Fibroblast of gingiva (primary cell): ENCODE measurements at regions not wholly inside any gene's neighbourhood (a gene's known extent, or its start where the extent isn't known, plus 50 kb on each side); places are given as distances from the start of the nearest gene placed in this dataset.
"Not testable (repeated sequence)": the region's sequence is repeated elsewhere in the genome, so short reads cannot be mapped to it uniquely, and the experiment has no call there.

Experiments
- DNase-seq: peaks from one replicate; pipeline ENCODE4 v3.0.0-alpha.2; 2011; ENCODE audit warnings: low read depth

- DNase-seq, result no peak
Observed at GRCh38 chr12:90593596-90594295, 361.2 kb downstream of the CCER1 start.

- no peak for DNase-seq
Observed at GRCh38 chr12:90589956-90590355, 365.0 kb downstream of the CCER1 start.

DNA sequence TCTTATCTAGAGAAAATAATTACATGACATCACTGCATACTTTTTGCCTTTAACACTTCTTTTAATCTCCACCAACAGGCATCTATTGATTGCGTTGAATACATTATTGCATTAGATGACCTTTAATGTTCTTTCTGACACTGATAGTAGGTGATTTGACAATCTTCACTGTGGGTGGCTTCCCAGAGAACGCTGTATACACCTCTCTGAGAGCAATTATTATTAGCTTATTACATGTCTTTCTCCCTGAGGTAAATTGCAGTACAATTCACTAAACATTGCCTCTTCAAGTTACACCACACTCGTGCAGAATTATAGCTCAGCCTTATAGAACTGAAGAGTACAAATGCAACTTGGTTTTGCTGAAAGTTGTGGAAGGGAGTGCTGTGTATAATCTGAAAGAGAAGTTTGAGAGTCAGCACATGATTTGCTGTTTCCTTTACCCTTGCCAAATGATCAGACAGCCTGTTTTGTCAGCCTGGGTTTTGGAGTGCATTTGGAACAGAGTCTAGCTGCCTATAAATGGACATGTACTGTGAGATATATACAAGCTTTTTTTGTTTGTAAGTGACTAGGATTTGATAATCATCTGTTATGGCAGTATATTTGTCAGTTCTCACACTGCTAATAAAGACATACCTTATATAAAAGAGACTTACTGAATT, 369.2 kb downstream of the CCER1 start:
- DNase-seq, result no peak

- no peak for DNase-seq
Observed at GRCh38 chr12:90576707-90577106, 378.3 kb downstream of the CCER1 start.

DNA sequence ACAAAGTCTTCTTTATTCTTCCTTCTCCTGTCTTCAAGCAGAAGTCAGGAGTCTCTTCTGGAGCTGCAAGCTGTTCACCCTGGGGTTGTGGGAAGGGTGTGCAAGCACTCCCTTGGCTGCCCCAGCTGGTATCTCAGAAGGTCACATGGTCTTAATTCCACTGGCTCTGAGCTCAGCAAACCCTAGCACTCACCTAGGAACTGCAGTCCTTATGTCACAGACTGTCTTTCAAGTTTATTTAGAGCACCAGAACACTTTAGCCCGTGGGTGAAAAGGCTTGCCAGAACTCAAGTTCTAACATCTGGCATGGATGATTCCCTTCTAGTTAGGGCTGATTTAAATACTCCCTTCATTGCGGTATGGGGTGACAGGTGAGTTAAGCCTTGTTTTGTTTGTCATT, 379.0 kb downstream of the CCER1 start:
- no peak for DNase-seq

GRCh38 chr12:90574676-90575075, 380.3 kb downstream of the CCER1 start:
- DNase-seq, result no peak

- DNase-seq, result no peak
Observed at GRCh38 chr12:90572778-90573177, 382.2 kb downstream of the CCER1 start.

DNA sequence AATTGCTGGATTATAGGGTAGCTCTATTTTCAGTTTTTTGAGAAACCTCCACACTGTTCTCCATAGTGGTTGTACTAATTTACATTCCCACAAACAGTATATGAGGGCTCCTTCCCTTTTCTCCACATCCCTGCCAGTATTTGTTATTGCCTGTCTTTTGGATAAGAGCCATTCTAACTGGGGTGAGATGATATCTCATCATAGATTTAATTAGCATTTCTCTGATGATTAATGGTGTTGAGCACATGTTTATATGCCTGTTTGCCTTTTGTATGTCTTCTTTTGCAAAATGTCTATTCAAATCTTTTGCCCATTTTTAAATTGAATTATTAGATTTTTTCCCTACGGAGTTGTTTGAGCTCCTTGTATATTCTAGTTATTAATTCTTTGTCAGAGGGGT, 385.3 kb downstream of the CCER1 start:
- no peak for DNase-seq

GRCh38 chr12:90562671-90563070, 392.3 kb downstream of the CCER1 start:
- DNase-seq, result no peak

GRCh38 chr12:90548595-90548994, 406.4 kb downstream of the CCER1 start:
- no peak for DNase-seq

GRCh38 chr12:90546511-90546910, 408.5 kb downstream of the CCER1 start:
- DNase-seq, result no peak

DNA sequence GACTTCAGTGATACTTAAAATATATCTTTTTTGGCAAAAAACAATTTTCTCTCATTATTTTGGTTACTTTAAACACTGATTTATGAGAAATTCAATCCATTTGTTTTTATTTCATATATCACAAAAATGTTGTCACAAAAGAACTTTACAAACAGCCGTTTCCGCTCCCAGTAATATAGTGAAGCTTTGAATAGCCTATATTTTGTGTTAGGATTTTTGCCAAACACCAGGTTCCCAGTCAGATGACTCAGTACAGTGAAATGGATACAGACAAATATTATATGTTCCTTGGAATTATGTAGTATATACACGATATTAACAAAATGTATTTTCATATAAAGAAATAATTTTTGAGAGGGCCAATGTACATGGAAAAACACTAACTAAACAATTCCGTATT, 411.1 kb downstream of the CCER1 start:
- no peak for DNase-seq

DNA sequence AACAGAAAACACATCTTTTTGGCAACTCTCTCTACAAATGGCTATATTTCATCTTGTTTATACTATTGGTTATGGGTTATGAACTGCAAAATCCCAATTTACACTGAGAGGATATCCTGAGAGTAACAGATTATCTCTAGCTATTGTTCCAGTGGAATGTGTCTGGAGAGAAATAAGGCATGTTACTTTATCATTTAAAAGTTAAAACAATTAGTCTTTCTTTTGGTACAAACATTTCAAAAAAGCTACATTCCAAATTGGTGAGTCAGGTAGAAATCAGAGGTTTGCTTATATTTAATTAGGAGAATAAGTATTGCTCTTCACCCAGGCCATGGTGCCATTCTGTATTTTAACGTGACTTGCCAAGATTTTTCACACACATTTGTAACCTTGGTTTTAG, 411.6 kb downstream of the CCER1 start:
- peak; percentile 3 for DNase-seq

GRCh38 chr12:90542852-90543251, 412.1 kb downstream of the CCER1 start:
- not testable (repeated sequence) for DNase-seq

GRCh38 chr12:90533828-90534227, 421.1 kb downstream of the CCER1 start:
- DNase-seq, result not testable (repeated sequence)

GRCh38 chr12:90520002-90520734, 434.8 kb downstream of the CCER1 start:
- DNase-seq, result no peak

DNA sequence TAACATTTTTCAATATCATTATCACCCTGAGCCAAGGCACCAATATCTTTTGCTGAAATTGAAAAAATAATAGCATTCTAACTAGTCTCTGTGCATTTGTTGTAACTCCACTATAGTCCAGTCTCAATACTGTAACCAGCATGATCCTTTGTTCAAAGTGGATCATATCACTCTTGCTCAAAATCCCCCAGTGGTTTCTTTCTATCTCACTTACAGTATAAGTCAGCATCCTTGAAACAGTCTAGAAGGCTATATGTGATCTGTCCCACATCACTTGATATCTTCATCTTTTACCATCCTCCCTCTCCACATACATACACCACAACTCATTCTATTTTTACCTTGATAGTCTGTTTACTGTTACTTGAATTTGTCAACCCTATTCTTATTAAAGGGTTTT, 435.7 kb downstream of the CCER1 start:
- no peak for DNase-seq

GRCh38 chr12:90515199-90516175, 439.5 kb downstream of the CCER1 start:
- DNase-seq, result peak; percentile 44

- DNase-seq, result peak; percentile 64
Observed at GRCh38 chr12:90514325-90514724, 440.7 kb downstream of the CCER1 start.

- no peak for DNase-seq
Observed at GRCh38 chr12:90512518-90512917, 442.5 kb downstream of the CCER1 start.

GRCh38 chr12:90510948-90511347, 444.0 kb downstream of the CCER1 start:
- peak; percentile 41 for DNase-seq

- DNase-seq, result no peak
Observed at GRCh38 chr12:90504806-90505205, 450.2 kb downstream of the CCER1 start.
